ENCODE measurements at regions not wholly inside any gene's neighbourhood (a gene's known extent, or its start where the extent isn't known, plus 50 kb on each side); places are given as distances from the start of the nearest gene placed in this dataset.

GRCh38 chr14:57057803-57058202 is 210.9 kb downstream of the EXOC5 start:
- TF ChIP-seq CTCF (IDR thresholded peaks at IDR 0.05; ENCODE audit: poor library complexity, severe bottlenecking) (no peak), RAD21 (conservative IDR thresholded peaks at IDR 0.05) (no peak), EZH2 (IDR thresholded peaks at IDR 0.05; ENCODE audit: borderline replicate concordance, insufficient read depth, low read length, poor library complexity, severe bottlenecking) (no peak), REST (IDR thresholded peaks at IDR 0.05; ENCODE audit: borderline replicate concordance) (no peak), POLR2AphosphoS5 (IDR thresholded peaks at IDR 0.05) (no peak), TAF1 (IDR thresholded peaks at IDR 0.05; ENCODE audit: low read depth) (no peak)

All from neural cell (in vitro differentiated cells).